ENCODE measurements at regions not wholly inside any gene's neighbourhood (a gene's known extent, or its start where the extent isn't known, plus 50 kb on each side); places are given as distances from the start of the nearest gene placed in this dataset.

DNA sequence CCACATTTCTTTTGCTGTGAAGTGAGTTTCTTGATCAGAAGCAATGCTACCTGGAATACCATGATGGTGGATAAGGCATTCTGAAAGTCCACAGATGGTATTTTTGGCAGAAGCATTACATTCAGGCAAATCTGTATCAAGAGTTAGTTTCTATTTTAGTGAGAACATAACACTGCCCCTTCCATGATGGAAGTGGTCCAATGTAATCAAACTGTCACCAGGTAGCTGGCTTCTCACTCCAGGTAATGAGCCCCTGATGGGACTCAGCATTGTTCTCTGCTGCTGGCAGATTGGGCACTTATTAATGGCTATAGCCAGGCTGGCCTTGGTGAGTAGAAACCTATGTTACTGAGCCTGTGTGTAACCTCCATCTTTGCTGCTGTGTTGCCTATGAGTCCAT, 80.7 kb downstream of the KCNA5 start:
- Histone ChIP-seq H3K4me1 (no peaks in the 10 kb centered on the region), H3K4me3 (no peak overlapping the region), H3K9me3 (no peaks in the 10 kb centered on the region), H3K27me3 (no peaks in the 10 kb centered on the region), H3K27ac (no peak overlapping the region), H3K36me3 (no peaks in the 10 kb centered on the region)
- no peak for TF ChIP-seq POLR2A (IDR thresholded peaks at IDR 0.05)
- TF ChIP-seq CTCF (IDR thresholded peaks at IDR 0.05), result no peak
- DNase-seq, result no peak

DNA sequence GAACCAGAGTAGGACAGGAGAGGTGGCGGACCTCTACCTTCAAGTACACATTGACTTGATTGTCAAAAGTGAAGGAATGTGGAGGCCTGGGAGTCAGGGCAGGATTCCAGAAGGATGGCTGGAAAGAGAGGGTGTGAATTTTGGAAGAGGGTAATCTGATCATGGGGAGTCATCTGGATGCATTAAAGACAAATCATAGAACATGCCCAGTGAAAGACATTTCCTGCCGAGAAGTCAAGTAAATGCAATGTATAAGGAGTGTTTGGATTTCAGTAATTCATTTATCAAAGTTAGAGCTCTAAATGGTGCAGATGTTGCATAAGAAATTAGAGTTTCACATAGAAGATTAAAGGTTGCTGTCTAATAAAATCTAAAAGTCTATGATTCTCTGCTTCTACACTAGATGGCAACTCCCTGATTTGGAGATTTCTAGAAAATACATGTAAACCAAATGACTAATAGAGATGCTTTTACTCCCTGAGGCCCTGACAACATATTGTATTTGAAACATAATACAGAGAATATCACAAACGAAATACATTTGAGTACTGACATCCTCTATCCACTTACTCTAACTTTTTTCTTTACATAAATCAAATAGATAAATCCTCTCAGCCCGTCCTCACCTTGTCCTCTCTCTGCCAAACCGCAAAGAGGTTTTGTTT, 91.3 kb downstream of the KCNA5 start:
- no peak for DNase-seq
- Histone ChIP-seq H3K4me3 (no peak overlapping the region), H3K36me3 (no peaks in the 10 kb centered on the region), H3K27me3 (no peaks in the 10 kb centered on the region), H3K27ac (no peak overlapping the region), H3K4me1 (no peaks in the 10 kb centered on the region), H3K9me3 (no peaks in the 10 kb centered on the region)
- TF ChIP-seq CTCF (IDR thresholded peaks at IDR 0.05), result no peak
- TF ChIP-seq POLR2A (IDR thresholded peaks at IDR 0.05), result no peak

- no peaks in the 10 kb centered on the region for H3K4me1 ChIP-seq
- H3K9me3 ChIP-seq, result no peaks in the 10 kb centered on the region
- H3K4me3 ChIP-seq, result no peak overlapping the region
- H3K27ac ChIP-seq, result no peak overlapping the region
- no peak for TF ChIP-seq CTCF (IDR thresholded peaks at IDR 0.05)
- no peak for TF ChIP-seq POLR2A (IDR thresholded peaks at IDR 0.05)
- H3K27me3 ChIP-seq, result no peaks in the 10 kb centered on the region
- no peaks in the 10 kb centered on the region for H3K36me3 ChIP-seq
- DNase-seq, result no peak
These were observed 94.6 kb downstream of the KCNA5 start for GRCh38 chr12:5138256-5138655.

DNA sequence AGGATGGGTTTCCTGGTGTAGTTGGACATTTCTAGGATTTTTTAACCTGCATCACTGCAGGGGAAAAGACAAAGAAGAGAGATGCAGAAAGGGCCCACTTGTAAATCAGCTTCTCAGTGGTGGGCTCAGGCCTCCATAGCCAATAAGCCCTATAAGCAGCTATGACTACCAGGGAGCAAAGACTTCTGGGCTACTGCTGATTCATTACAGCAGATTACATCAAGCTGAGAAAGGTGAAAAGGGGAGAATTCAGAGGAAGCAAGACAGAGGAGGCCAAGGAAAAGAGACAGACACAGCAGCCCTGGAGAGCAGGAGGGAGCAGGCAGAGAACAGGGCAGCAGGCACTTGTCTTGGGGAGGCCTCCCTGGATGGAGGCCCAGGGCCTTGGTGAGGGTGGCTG, 95.2 kb downstream of the KCNA5 start:
- no peak for TF ChIP-seq POLR2A (IDR thresholded peaks at IDR 0.05)
- H3K27me3 ChIP-seq, result no peaks in the 10 kb centered on the region
- H3K4me3 ChIP-seq, result no peak overlapping the region
- H3K4me1 ChIP-seq, result no peaks in the 10 kb centered on the region
- no peaks in the 10 kb centered on the region for H3K9me3 ChIP-seq
- DNase-seq, result no peak
- H3K36me3 ChIP-seq, result no peaks in the 10 kb centered on the region
- no peak overlapping the region for H3K27ac ChIP-seq

DNA sequence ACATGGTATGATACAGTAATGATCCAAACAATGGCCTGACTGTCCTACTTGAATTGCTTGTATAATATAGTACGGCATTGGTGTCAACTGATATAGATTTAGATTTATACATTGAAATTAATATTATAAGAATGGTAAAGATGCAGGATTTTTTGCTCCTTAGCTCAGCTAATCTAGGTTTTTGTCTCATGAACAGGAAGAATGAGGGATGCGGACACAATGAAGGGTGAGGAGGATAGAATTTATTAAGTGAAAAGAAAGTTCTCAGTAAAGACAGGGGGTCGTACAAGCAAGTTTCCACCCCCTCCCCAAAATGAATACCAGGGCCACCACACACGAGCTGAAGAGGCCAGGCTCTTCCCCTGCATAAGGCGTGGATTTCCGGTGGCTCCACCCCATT, 96.1 kb downstream of the KCNA5 start:
- TF ChIP-seq CTCF (IDR thresholded peaks at IDR 0.05) (no peak), POLR2A (IDR thresholded peaks at IDR 0.05) (no peak)
- no peak for DNase-seq
- no peaks in the 10 kb centered on the region for H3K9me3 ChIP-seq

GRCh38 chr12:5140190-5140589, 96.5 kb downstream of the KCNA5 start:
- Histone ChIP-seq H3K36me3 (no peaks in the 10 kb centered on the region), H3K27ac (no peak overlapping the region), H3K27me3 (no peaks in the 10 kb centered on the region), H3K9me3 (no peaks in the 10 kb centered on the region), H3K4me1 (no peaks in the 10 kb centered on the region), H3K4me3 (no peak overlapping the region)
- DNase-seq, result no peak
- no peak for TF ChIP-seq CTCF (IDR thresholded peaks at IDR 0.05)
- TF ChIP-seq POLR2A (IDR thresholded peaks at IDR 0.05), result no peak

More for the DNA sequence above, 96.1 kb downstream of the KCNA5 start:
- no peak overlapping the region for H3K4me3 ChIP-seq
- H3K27me3 ChIP-seq, result no peaks in the 10 kb centered on the region
- no peaks in the 10 kb centered on the region for H3K36me3 ChIP-seq
- H3K4me1 ChIP-seq, result no peaks in the 10 kb centered on the region
- no peak overlapping the region for H3K27ac ChIP-seq

Measured in Peyer's patch (tissue), 4 donors.